ACHN (cell line): ENCODE measurements at regions not wholly inside any gene's neighbourhood (a gene's known extent, or its start where the extent isn't known, plus 50 kb on each side); places are given as distances from the start of the nearest gene placed in this dataset.

Experiments used
- DNase-seq: peaks from one replicate; pipeline ENCODE4 v3.0.0-alpha.2; 2015
- in situ Hi-C: cut with HindIII; loops from 2 replicates; pipeline ENCODE4 v1.10.0; 2017; ENCODE audit warnings: low sequenced_read_pairs, low pct_ligation_motif_present, low pct_unique_long_range_greater_than_20kb

GRCh38 chr4:175999944-176000343 is 65.7 kb upstream of the WDR17 start:
- no peak for DNase-seq
- in situ Hi-C loops = no loop called here

DNA sequence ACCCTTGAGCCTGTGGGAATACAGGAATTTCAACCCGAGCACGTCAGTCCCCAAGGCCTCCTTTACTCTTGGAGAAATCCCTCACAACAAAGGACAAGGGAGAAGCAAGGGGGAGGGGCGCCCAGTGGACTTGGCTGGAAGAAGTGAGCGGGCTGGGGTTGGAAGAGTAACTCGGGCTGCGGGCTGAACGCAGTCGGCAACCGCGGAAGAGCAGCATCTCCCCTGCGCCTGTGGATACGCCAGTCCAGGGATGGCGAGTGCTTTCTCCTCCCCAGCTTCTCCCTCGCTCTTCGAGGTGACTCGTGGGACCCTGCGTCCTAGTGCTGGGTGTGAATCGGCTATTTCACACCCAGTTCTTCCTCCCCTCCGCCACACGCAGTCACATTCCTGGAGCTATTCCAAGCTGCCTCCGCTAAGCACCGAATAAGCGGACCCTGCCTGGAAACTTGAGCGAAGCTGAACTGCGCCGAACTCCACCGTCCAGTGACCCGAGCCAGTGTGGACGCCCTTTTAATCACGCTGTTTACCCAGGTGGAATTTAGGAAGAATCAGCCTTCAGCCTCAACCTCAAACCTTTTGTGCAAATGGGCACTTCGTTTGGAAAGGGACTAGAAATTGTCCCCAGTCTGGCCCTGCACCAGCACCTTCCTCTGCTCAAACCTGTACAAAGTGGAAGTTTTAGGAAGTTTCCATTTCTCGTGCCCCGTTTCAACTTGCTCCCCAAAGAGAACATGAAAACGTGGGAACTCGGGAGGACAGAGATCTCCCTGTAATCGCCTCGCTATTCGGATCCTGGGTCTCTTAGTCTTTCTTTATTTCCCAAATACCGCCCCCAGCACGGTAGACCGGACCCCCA is 64.3 kb upstream of the WDR17 start:
- in situ Hi-C loops = no loop called here
- peak; percentile 76 for DNase-seq

DNA sequence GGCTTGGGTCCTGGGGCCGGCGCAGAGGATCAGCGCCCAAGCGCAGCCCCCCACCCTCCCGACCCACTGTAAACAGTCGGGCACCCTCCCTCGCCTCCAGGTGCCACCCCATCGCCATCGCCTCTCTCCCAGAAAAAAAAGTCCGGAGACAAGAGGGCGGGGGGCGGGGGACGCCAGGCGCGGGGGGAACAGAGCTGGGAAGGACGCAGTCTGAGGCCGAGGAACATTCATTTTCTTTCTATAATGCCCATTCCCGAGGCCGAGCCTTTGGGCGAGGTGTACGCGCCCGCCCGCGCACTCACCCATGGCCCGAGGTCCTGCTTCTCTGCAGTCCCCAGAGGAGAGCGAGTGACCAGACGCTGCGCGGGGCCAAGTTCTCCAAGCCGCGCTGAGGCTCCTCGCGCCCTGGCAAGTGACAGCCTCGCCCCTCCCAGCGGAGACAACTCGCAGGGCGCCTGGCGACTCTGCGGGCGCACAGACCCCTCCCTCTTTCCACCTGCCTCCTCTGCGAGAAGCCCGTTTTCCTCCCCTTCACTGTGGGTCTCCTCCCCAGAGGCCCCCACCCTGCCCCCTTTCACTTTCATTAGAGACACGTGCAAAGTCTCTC is 63.5 kb upstream of the WDR17 start:
- DNase-seq = peak; percentile 37
- in situ Hi-C loops = no loop called here

DNA sequence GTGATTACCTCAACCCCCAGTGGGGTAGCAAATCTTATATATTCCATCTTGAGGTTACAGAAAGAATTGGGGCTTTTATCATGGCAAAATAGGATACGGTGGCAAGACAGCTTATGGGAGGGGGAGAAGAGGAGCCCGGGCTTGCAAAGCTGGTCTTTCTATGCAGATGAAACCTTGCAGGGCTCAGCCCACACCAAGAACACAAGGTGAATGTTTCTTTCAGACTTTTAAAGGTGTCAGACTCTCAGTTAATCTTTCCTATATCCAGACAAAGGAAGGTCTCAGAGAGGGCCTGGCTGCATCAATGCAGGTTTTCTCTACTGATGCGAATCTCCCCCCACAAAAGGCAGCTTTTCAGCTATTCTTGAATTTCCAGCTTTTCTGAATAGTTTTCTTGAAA is 59.9 kb upstream of the WDR17 start:
- in situ Hi-C loops = no loop called here

GRCh38 chr4:176009254-176009653 is 56.4 kb upstream of the WDR17 start:
- no peak for DNase-seq
- in situ Hi-C loops = no loop called here

More for the DNA sequence above, 59.9 kb upstream of the WDR17 start:
- DNase-seq = no peak

DNA sequence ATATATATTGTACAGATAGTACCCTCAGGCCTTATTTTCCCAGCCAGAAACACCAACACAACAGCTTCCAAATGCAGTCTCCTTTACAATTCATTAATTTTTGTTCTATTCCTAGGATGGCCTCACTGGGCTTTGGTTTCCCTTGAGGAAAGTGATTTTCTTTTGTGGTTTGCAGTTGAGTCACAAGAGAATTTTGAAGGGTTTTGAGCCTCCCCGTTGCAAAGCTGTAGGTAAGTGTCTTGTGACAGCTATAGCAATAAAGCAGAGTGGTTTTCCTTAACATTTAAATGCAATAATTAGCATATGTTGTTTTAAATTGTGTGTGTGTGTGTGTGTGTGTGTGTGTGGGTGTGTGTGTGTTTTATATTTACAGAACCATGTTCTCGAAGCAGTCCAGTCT is 54.1 kb upstream of the WDR17 start:
- peak; percentile 12 for DNase-seq
- in situ Hi-C loops = no loop called here

DNA sequence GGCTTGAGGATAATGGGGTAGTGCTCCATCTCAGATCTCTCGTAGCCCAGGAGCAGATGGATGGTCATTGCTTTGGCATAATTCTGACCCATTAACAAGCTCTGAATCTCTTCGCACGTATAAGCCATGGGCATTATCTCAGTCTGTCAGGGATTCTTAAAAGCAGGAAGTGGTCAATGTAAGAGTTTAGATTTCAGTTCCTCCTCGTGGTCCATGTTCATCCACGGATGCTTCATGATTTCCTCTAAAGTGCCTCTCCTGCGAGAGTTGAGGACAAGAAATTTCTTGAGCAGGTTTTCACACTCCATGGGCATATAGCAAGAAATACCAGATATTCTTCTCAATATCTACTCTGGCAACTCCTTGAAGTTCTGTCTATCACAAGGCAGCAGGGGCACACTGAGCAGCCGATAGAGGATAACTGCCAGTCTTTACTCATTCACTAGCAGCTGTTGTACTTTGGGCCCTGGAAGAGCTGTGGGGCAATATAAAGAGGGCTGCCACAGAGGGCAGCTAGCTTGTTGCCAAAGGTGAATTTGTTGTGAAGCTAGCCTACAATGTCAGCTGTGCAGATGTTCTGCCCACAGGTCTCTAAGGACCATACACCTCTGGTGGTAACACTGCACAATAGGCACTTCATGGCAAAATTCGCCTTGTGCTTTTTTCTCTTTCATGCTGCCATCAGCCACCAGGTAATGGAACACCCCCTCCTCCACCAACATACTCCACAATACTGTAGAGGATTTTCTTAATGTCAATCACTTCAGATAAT is 52.0 kb upstream of the WDR17 start:
- in situ Hi-C loops = no loop called here
- DNase-seq = no peak

DNA sequence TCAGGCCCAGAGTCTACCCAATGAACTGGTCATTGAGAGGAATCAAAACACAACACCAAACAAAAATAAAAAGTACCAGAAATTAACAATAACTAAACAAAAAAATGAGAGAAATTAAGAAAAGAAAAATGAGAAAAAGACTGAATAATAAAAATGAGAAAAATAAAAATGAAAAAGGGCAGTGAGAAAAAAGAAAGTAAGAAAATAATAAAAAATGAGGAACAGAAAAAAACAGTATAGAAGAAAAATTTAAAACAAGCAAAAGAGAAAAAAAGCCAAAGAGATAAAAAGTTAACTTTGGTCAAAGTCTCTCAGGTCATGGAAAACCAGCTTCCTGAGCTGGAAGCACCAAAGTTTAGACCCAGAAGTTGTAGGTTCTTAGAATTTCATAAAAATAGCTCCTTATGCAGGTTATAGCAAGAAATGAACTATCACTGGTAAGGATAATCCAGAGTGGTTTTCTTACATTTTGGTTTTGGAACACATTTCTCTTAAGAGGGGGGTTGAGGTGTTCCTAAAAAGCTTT is 51.0 kb upstream of the WDR17 start:
- in situ Hi-C loops = no loop called here
- DNase-seq = no peak
